NCI-H345 treated with DMSO at 0.1 percent for 48 hours (cell line): ENCODE measurements at regions not wholly inside any gene's neighbourhood (a gene's known extent, or its start where the extent isn't known, plus 50 kb on each side); places are given as distances from the start of the nearest gene placed in this dataset.
"Not testable (repeated sequence)": the region's sequence is repeated elsewhere in the genome, so short reads cannot be mapped to it uniquely, and the experiment has no call there.

Source experiments
- DNase-seq: peaks from one replicate; lab custom pipeline; 2025; ENCODE audit not compliant: unreplicated experiment; lab: John Stamatoyannopoulos, UW

DNA sequence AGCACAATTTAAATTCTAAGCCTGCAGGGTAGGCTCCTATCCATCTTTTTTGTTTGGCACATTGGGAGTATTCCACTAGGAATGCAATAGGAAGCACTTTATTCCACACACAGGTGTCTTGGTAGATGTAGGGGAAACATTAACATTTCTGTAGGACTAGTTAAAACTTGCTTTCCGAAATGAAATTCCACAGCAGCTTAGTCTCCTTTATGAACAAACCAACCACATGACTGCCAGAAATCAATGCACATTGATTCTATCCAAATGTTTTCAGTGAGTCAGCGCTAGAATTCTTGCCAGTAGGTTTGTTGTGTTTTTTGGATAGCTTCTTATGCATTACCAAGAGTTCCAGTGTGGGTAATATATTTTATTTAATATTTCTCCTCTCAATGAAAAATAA lies 207.9 kb upstream of the CSNK1A1L start:
- no peak for DNase-seq

- no peak for DNase-seq
These were observed 201.5 kb upstream of the CSNK1A1L start for GRCh38 chr13:37306778-37307544.

- DNase-seq: no peak
These were observed 198.1 kb upstream of the CSNK1A1L start for GRCh38 chr13:37303606-37304005.

- no peak for DNase-seq
These were observed 197.2 kb upstream of the CSNK1A1L start for GRCh38 chr13:37302686-37303085.

DNA sequence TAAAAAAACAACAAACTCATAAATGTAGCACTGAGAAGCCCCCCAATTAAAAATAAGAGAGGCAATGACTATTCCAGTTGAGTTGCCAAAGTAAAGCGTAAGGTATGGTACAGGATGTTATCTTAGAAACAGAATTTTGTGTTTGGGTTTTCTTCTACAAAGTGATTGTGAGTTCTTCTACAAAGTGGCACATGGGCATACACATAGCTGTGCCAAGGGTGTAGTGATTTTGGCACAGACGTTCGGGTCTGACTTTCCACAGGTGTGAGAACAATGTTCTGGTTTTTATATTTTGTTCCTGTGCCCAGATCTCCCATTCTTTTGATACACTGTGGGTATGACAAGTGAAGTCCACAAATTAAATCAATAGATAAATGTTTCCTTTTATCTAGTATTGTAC lies 190.1 kb upstream of the CSNK1A1L start:
- DNase-seq: no peak

GRCh38 chr13:37295071-37295470 lies 189.6 kb upstream of the CSNK1A1L start:
- DNase-seq: no peak

DNA sequence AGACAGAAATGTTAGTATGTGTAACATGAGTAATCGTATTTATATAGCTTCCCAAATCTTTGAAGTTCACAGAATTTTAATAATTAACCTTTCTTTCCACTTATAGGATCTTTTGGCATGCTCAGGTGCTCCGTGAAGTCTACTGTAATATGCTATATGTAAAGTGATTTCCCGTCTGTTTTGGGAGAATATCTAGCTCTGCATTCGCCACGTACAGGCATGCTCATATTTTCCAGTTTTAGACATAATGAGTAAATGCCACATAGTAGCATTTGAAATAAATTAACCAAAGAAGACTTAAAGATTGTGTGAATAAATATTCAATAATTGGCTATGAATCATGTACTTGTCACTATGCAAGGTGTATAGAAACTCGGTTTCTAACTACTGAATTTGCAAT lies 189.0 kb upstream of the CSNK1A1L start:
- no peak for DNase-seq

- no peak for DNase-seq
These were observed 187.8 kb upstream of the CSNK1A1L start for GRCh38 chr13:37293295-37293694.

GRCh38 chr13:37290716-37291505 lies 185.4 kb upstream of the CSNK1A1L start:
- no peak for DNase-seq

DNA sequence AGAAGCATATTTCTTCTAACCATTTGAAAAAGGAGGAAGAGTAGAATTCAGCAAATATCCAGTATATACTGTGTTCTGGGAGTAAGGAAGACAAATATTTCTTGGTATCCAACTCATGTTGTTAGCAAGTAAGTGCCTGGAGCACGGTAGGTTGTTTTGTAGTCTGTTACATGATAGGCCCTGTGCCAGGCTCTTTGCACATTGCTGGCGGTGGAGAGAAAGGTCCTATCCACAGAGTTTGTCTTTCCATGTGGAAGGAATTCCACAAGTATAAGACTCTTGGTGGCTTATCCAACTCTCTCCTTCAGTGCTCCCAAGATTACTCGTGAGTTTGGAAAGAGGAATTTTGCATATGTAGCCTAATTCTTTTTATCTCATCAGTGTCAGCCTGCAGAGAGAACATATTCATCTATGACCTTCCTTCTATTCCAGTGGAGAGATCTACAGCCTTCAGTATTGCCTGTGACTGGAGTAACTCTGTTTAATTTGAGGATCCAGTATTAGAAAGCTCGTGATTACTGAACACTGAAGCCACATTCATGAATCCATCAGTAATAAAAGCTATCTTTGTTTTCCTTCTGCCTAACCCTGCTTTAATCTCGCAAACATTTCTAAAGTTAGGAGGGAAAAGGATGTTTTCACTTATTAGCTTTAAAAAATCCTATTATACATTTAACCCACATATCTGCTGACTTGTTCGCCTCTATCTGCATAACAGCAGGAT lies 183.9 kb upstream of the CSNK1A1L start:
- no peak for DNase-seq

GRCh38 chr13:37288057-37288720 lies 182.7 kb upstream of the CSNK1A1L start:
- no peak for DNase-seq

DNA sequence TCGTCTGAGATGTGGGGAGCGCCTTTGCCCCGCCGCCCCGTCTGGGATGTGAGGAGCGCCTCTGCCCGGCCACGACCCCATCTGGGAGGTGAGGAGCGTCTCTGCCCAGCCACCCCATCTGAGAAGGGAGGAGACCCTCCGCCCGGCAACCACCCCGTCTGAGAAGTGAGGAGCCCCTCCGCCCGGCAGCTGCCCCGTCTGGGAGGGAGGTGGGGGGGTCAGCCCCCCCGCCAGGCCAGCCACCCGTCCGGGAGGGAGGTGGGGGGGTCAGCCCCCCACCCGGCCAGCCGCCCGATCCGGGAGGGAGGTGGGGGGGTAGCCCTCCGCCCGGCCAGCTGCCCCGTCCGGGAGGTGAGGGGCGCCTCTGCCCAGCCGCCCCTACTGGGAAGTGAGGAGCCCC lies 174.8 kb upstream of the CSNK1A1L start:
- not testable (repeated sequence) for DNase-seq

DNA sequence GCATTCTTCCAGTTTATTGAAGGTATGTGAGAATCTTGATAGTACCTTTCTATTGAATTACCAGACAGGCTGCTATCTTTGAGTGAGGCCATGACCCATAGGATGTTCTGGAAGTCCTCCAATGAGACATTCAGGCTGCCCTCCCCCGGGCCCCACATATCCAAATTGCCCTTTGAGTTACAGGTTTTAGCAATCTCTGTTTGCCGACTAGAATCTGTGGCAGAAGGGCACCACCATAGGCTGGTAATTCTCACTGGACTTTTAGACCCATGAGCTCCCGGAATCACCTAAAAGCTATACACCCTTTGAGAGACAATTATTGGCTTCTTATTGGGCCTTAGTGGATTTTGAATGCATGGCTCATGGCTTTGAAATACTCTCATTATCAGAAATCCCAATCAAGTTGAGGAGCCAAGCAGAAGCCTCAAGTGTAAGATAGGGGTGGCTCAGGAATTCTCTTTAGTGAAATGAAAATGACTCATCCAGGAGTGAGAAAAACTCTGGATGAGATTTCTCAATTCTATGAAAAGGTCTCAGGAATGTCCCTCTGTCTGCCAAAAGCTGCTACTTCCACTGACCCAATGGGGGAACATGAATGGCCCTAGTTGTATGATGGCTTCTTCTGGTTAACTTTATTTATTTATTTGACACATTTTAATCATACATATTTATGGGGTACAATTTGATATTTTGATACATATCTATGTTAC lies 172.1 kb upstream of the CSNK1A1L start:
- no peak for DNase-seq

- DNase-seq: no peak
These were observed 171.5 kb upstream of the CSNK1A1L start for GRCh38 chr13:37277007-37277406.

GRCh38 chr13:37274569-37275497 lies 169.4 kb upstream of the CSNK1A1L start:
- no peak for DNase-seq

GRCh38 chr13:37273836-37274235 lies 168.4 kb upstream of the CSNK1A1L start:
- DNase-seq: no peak

DNA sequence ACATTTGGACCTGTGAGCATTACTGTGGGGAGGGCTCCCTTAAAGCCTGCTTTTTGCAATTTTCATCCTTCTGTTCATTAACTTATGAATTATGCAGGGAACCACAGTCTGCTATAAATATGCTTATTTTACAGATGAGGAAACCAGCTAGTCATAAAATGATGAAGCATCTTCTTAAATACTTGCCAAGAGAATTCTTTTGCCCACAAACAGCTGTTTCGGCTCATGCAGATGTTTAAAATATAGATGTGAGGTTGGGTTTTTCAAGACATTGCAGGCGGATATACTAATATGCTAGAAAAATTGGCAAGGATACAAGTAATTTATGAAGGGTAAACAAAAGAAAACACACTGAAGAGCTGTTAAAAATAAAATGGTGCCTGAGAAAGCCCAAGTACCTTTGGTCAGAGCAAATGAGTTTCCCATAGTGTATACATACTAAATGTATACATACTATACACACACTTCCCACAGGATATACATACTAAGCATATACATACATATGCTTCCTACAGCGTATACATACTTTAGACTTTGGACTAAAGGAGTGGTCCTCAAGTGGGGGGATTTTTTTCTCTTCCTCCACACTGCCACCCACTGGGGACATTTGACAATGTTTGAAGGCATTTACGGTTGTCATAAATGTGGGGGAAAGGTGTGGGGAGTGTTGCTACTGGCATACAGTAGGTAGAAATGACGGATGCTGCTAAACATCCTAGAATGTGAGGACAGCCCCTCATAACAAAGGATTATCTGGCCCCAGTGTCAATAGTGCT lies 164.9 kb upstream of the CSNK1A1L start:
- DNase-seq: no peak

DNA sequence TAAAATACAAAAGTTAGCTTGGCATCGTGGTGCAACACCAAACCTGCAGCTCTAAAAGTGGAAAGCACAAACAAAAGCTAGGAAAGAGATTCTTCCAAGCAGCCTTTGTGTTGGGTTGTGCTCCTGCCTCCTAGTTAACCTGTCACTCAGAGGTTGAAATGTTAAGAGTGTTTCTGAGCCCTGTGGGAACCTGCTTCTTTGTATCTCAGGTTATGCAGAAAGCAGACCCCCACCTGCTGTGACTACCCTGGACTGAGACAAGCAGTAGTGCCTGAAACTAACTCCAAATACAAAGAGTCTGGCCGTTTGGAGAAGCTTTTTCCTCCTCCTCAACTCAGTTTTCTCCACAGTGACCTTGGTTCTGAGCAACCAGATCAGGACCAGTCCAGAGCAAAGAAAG lies 158.4 kb upstream of the CSNK1A1L start:
- DNase-seq: no peak

- no peak for DNase-seq
These were observed 152.2 kb upstream of the CSNK1A1L start for GRCh38 chr13:37257706-37258105.
